Ovary (tissue), 3 donors: ENCODE measurements at regions not wholly inside any gene's neighbourhood (a gene's known extent, or its start where the extent isn't known, plus 50 kb on each side); places are given as distances from the start of the nearest gene placed in this dataset.
"Not testable (repeated sequence)": the region's sequence is repeated elsewhere in the genome, so short reads cannot be mapped to it uniquely, and the experiment has no call there.

Experiments
- CTCF ChIP-seq, 3 donors: fragments of 450-650 bp in 2 of 3; fragments of 200-600 bp in 1 of 3; IDR thresholded peaks; one replicate each; pipeline versions ENCODE4 v1.5.1 to v1.8.0; 2016 to 2022; ENCODE audit warnings: antibody characterized with exemption in 3 of 3, mild to moderate bottlenecking in 1 of 3
- POLR2A ChIP-seq: fragments of 450-650 bp; IDR thresholded peaks from one replicate; pipeline ENCODE4 v1.6.1; 2017; ENCODE audit warnings: antibody characterized with exemption, mild to moderate bottlenecking, moderate library complexity
- donor health status: DM: no; HTN: no; CAD: no.

GRCh38 chr17:22091041-22091679 lies 398.8 kb downstream of the KCNJ18 start:
- not testable (repeated sequence) for TF ChIP-seq POLR2A; CTCF (IDR thresholded peaks at IDR 0.05)
